NB4 (cell line): ENCODE measurements at regions not wholly inside any gene's neighbourhood (a gene's known extent, or its start where the extent isn't known, plus 50 kb on each side); places are given as distances from the start of the nearest gene placed in this dataset.

Experiments used
- DNase-seq: peaks from one replicate; pipeline ENCODE4 v3.0.0; 2010; ENCODE audit warnings: low read depth
- H3K4me3 ChIP-seq: one replicate; pipeline ENCODE4 v1.5.1; 2011; ENCODE audit warnings: mild to moderate bottlenecking, low read depth, low read length, moderate library complexity
- MYC ChIP-seq: IDR thresholded peaks from 2 replicates; pipeline ENCODE4 v1.6.1; 2011; ENCODE audit warnings: low read depth, low read length
- POLR2A ChIP-seq: IDR thresholded peaks from 2 replicates; pipeline ENCODE4 v1.6.1; 2011; ENCODE audit warnings: mild to moderate bottlenecking; ENCODE audit not compliant: insufficient read length; ENCODE audit errors: extremely low read depth
- TF ChIP-seq, protein P1 (sequence below): IDR thresholded peaks from one replicate; pipeline ENCODE4 v1.5.1; 2012; ENCODE audit warnings: low read depth, low read length
- TF ChIP-seq, protein P2 (sequence below): IDR thresholded peaks from 2 replicates; pipeline ENCODE4 v1.6.1; 2011; ENCODE audit warnings: low read depth, low read length

DNA sequence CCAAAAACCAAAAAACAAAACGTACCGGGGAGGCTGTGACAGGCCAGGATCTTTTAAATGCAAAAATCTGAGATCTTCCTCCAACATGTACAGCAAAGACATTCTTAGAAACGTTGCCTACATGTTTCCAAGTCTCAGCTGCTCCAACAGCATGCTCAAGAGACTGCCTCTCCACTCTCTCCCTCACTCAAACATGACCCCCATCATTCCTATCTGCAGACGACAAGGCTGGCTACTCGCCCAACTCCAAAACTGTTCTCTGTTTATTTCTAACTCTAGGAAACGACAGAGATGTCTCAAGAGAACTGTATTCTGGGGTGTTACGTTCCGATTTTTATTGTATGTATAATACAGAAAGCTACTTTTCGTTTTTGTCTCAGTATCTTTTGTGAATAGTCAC lies 57.5 kb upstream of the TMCC3 start:
- no peak for TF ChIP-seq POLR2A
- TF ChIP-seq, protein P1, sequence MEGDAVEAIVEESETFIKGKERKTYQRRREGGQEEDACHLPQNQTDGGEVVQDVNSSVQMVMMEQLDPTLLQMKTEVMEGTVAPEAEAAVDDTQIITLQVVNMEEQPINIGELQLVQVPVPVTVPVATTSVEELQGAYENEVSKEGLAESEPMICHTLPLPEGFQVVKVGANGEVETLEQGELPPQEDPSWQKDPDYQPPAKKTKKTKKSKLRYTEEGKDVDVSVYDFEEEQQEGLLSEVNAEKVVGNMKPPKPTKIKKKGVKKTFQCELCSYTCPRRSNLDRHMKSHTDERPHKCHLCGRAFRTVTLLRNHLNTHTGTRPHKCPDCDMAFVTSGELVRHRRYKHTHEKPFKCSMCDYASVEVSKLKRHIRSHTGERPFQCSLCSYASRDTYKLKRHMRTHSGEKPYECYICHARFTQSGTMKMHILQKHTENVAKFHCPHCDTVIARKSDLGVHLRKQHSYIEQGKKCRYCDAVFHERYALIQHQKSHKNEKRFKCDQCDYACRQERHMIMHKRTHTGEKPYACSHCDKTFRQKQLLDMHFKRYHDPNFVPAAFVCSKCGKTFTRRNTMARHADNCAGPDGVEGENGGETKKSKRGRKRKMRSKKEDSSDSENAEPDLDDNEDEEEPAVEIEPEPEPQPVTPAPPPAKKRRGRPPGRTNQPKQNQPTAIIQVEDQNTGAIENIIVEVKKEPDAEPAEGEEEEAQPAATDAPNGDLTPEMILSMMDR, result no peak
- no peak for TF ChIP-seq MYC
- TF ChIP-seq, protein P2, sequence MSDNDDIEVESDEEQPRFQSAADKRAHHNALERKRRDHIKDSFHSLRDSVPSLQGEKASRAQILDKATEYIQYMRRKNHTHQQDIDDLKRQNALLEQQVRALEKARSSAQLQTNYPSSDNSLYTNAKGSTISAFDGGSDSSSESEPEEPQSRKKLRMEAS, result no peak
- no peak overlapping the region for H3K4me3 ChIP-seq
- no peak for DNase-seq

GRCh38 chr12:94707036-94707435 lies 56.7 kb upstream of the TMCC3 start:
- no peak overlapping the region for H3K4me3 ChIP-seq
- TF ChIP-seq MYC (no peak), POLR2A (no peak)
- TF ChIP-seq, protein P1, result no peak
- TF ChIP-seq, protein P2, result no peak
- DNase-seq, result no peak

GRCh38 chr12:94706250-94706661 lies 55.9 kb upstream of the TMCC3 start:
- H3K4me3 ChIP-seq, result no peak overlapping the region
- TF ChIP-seq, protein P2, result no peak
- TF ChIP-seq, protein P1, result no peak
- no peak for TF ChIP-seq POLR2A
- TF ChIP-seq MYC, result no peak
- DNase-seq, result no peak

GRCh38 chr12:94705676-94706075 lies 55.3 kb upstream of the TMCC3 start:
- TF ChIP-seq POLR2A, result no peak
- TF ChIP-seq, protein P1, result no peak
- TF ChIP-seq MYC, result no peak
- TF ChIP-seq, protein P2, result no peak
- no peak overlapping the region for H3K4me3 ChIP-seq
- no peak for DNase-seq

GRCh38 chr12:94704452-94705306 lies 54.3 kb upstream of the TMCC3 start:
- TF ChIP-seq MYC (no peak), POLR2A (no peak)
- TF ChIP-seq, protein P2, result no peak
- TF ChIP-seq, protein P1, result no peak
- no peak for DNase-seq
- H3K4me3 ChIP-seq, result no peak overlapping the region
